HL-60 (cell line): ENCODE measurements at regions not wholly inside any gene's neighbourhood (a gene's known extent, or its start where the extent isn't known, plus 50 kb on each side); places are given as distances from the start of the nearest gene placed in this dataset.

Source experiments
- DNase-seq, 2 experiments: peaks; one replicate each; pipeline ENCODE4 v3.0.0-alpha.2; 2010 to 2020; ENCODE audit warnings: low read depth in 1 of 2, low spot score in 1 of 2
- H3K27ac ChIP-seq: fragments of 250-450 bp; sonication (Bioruptor Pico); replicated peaks from 2 replicates; pipeline ENCODE4 v1.5.1; 2020; ENCODE audit warnings: mild to moderate bottlenecking, moderate library complexity
- H3K27me3 ChIP-seq: fragments of 250-450 bp; sonication (Bioruptor Pico); 2 replicates; pipeline ENCODE4 v1.5.1; 2021; ENCODE audit warnings: mild to moderate bottlenecking, moderate library complexity; ENCODE audit not compliant: insufficient read depth, poor library complexity, severe bottlenecking
- H3K4me3 ChIP-seq: replicated peaks from 2 replicates; pipeline ENCODE4 v1.5.1; 2011; ENCODE audit warnings: mild to moderate bottlenecking, control low read depth, low read length; ENCODE audit not compliant: insufficient read depth
- CTCF ChIP-seq: IDR thresholded peaks from one replicate; pipeline ENCODE4 v1.5.1; 2011; ENCODE audit warnings: low read length, control low read depth, inconsistent platforms; ENCODE audit not compliant: insufficient read depth
- GABPA ChIP-seq: IDR thresholded peaks from 2 replicates; pipeline ENCODE4 v1.6.1; 2012; ENCODE audit warnings: low read depth
- POLR2AphosphoS5 ChIP-seq: IDR thresholded peaks from 2 replicates; pipeline ENCODE4 v1.6.1; 2012; ENCODE audit warnings: low read depth
- REST ChIP-seq: IDR thresholded peaks from 2 replicates; pipeline ENCODE4 v1.6.1; 2012; ENCODE audit warnings: low read depth; ENCODE audit not compliant: insufficient replicate concordance
- SPI1 ChIP-seq: IDR thresholded peaks from 2 replicates; pipeline ENCODE4 v1.6.1; 2012; ENCODE audit warnings: low read depth, mild to moderate bottlenecking, borderline replicate concordance

GRCh38 chr2:183656121-183656520 lies 531.9 kb downstream of the NUP35 start:
- Histone ChIP-seq H3K27ac (no peak overlapping the region), H3K4me3 (no peak overlapping the region), H3K27me3 (no peaks in the 10 kb centered on the region)
- DNase-seq, result no peak
- TF ChIP-seq REST, result no peak
- no peak for TF ChIP-seq SPI1
- no peak for TF ChIP-seq POLR2AphosphoS5
- no peak for TF ChIP-seq CTCF
- no peak for TF ChIP-seq GABPA

GRCh38 chr2:183665425-183665824 lies 541.2 kb downstream of the NUP35 start:
- Histone ChIP-seq H3K4me3 (no peak overlapping the region), H3K27ac (no peak overlapping the region), H3K27me3 (no peaks in the 10 kb centered on the region)
- TF ChIP-seq CTCF, result no peak
- no peak for TF ChIP-seq GABPA
- DNase-seq, result no peak

- no peak for DNase-seq
- no peak overlapping the region for H3K27ac ChIP-seq
- H3K27me3 ChIP-seq, result no peaks in the 10 kb centered on the region
- H3K4me3 ChIP-seq, result no peak overlapping the region
- TF ChIP-seq SPI1, result no peak
- TF ChIP-seq GABPA, result no peak
- TF ChIP-seq REST, result no peak
- no peak for TF ChIP-seq CTCF
- TF ChIP-seq POLR2AphosphoS5, result no peak
These were observed 541.8 kb downstream of the NUP35 start for GRCh38 chr2:183666031-183666430.

GRCh38 chr2:183671233-183671632 lies 547.0 kb downstream of the NUP35 start:
- no peak overlapping the region for H3K27ac ChIP-seq
- no peak overlapping the region for H3K4me3 ChIP-seq
- no peak for DNase-seq
- H3K27me3 ChIP-seq, result no peaks in the 10 kb centered on the region
- TF ChIP-seq SPI1 (no peak), REST (no peak), POLR2AphosphoS5 (no peak), CTCF (no peak), GABPA (no peak)
